GM21515 (cell line): ENCODE measurements at regions not wholly inside any gene's neighbourhood (a gene's known extent, or its start where the extent isn't known, plus 50 kb on each side); places are given as distances from the start of the nearest gene placed in this dataset.
"Not testable (repeated sequence)": the region's sequence is repeated elsewhere in the genome, so short reads cannot be mapped to it uniquely, and the experiment has no call there.

Experiments used
- ATAC-seq: cut with Tn5 transposase; IDR thresholded peaks from one replicate; pipeline ENCODE4 v1.9.1; 2021; ENCODE audit not compliant: unreplicated experiment

DNA sequence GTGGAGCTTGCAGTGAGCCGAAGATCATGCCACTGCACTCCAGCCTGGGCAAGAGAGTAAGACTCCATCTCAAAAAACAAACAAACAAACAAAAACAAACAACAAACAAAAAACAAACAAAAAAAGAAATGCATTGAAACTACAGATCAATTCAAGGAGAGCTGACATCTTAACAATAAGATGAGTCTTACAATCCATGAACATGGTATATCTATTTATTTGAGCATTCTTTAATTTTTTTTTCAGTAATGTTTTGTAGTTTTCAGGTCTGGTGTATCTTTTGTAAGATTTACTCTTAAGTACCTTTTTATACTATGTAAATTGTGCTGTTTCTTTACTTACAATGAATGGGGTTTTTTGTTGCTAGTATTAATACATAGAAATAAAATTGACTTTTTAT, 140.1 kb upstream of the DAPK1 start:
- no peak for ATAC-seq

GRCh38 chr9:87359264-87359663, 138.4 kb upstream of the DAPK1 start:
- ATAC-seq: no peak

- no peak for ATAC-seq
Measured at GRCh38 chr9:87359958-87360601, 137.6 kb upstream of the DAPK1 start.

DNA sequence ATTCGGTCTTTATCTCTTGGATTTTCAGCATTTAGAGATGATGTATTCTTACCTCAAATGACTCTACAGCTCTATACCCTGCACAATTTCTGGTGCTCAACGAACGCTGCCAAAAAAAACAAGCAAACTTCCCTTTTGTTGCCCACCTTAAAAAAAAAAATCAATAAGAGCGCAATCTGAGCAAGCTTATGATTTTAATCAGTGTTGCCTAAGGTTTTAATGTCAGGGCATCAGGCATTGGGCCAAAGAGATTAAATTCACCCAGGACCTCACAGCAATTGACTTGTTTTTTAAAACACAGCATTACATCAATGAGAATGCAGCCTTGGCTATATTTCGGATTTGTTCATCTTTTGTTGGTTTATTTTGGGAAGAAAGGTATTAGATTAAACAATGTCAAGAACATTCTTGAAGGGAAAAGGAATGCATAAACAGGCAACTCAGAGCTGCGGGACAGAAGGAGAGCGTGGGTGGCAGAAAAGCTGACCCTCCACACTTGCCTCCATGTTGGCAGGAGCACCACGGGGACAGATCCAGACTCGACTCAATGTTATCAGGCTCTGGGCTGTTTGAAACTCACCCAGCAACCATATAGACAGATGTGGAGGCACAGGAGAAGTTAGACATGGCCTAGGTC, 127.5 kb upstream of the DAPK1 start:
- no peak for ATAC-seq

DNA sequence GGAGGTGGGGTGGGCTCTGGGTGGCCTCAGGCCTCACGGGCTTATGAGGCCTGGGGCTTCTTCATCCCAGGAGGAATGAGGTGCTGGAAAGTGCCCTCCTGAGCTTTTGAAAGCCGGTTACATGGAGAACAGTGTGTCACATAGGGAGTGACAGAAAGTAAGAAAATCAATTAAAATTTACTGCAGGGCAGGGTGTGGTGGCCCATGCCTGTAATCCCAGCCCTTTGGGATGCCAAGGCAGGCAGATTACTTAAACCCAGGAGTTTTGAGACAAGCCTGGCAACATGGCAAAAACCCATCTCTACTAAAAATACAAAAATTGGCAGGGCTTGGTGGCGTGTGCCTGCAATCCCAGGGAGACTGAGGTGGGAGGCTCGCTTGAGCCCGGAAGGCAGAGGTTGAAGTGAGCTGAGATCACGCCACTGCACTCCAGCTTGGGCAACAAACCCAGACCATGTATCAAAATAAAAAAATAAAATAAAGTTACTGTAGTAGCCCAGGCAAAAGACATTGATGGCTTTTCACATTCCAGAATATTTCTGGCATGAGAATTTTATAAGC, 125.8 kb upstream of the DAPK1 start:
- no peak for ATAC-seq

DNA sequence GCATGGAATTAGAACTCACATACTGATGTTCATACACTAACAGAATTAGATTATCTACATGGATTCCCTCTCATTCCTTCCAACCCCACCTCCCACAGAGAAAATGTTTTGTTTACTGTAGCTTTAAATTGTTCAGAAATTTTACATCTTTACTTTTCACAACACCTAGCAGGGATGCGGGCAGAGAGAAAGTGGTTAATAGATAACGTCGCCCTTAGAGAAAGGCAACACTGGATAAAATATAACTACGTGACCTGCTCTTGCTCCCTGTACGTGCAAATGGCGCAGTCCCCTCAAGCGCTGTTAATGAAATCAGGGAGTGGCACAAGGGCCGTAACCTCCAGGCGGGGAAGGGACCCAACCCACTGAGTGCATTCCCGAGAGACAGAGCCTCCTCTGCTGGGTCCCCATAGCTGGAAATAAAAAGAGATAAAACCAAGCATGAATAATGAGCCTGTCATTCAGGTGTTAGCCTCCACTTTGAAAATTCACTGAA, 125.3 kb upstream of the DAPK1 start:
- ATAC-seq: no peak

DNA sequence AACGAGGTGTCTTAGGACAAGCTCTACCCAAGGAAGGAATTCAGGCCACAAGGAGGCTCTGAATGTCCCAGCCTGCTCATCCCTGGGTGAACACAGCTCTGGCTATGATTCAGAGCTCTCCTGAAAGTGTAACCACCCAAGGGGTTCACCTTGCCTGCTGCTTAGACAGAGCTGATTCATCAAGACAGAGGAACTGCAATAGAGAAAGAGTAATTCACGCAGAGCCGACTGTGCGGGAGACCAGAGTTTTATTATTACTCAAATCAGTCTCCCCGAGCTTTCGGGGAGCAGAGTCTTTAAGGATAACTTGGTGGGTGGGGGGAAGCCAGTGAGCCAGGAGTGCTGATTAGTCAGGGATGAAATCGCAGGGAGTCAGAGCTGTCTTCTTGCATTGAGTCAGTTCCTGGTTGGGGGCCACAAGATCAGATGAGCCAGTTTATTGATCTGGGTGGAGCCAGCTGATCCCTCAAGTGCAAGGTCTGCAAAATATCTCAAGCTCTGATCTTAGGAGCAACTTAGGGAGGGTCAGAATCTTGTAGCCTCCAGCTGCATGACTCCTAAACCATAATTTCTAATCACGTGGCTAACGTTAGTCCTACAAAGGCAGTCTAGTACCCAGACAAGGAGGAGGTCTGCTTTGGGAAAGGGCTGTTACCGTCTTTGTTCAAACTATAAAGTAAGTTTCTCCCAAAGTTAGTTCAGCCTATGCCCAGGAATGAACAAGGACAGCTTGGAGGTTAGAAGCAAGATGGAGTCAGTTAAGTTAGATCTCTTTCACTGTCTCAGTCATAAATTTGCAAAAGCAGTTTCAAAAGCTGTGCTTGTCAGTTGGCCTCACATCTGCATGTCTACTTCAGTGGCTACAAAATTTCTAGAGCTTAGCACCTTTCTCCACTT, 123.4 kb upstream of the DAPK1 start:
- ATAC-seq: not testable (repeated sequence)

DNA sequence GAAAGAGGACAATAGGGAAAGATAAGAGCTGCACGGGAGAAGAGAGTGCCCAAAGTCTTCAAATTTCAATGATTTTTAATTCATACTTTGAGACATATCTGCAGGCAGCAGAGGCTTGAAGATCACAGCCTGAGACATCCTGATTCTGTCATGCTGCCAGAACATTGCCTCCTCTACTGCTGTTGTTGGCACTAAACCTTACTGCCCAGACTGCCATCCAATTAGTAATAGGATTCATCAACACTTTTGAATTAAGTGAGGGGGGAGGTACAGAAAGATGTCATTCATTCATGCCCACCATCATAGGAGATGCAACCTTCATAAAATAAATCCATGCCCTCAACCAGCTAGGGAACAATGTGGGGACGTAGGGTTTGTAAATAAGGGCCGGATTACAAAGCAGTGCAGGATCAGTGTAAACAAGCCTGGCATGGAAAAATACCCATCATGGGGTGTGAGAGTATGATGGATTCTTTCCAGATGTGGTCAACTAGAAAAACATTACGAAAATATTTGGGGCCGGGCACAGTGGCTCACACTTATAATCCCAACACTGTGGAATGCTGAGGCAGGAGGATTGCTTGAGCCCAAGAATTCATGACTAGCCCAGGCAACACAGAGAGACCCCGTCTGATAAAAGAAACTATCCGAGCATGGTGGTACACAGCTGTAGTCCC, 122.1 kb upstream of the DAPK1 start:
- ATAC-seq: no peak

DNA sequence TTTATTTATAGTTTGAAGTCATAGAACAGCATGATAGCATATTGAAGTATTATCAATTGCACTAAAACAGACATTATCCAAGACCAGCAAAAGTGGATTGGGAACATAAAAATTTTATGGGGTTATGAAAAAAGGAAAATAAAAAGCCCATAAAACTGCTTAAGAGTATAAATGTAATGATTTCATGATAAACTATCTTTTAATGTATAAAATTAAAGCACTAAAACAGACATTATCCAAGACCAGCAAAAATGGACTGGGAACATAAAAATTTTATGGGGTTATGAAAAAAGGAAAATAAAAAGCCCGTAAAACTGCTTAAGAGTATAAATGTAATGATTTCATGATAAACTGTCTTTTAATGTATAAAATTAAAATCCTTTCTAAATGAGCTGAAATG, 119.0 kb upstream of the DAPK1 start:
- no peak for ATAC-seq

GRCh38 chr9:87379300-87379699, 118.4 kb upstream of the DAPK1 start:
- ATAC-seq: no peak

DNA sequence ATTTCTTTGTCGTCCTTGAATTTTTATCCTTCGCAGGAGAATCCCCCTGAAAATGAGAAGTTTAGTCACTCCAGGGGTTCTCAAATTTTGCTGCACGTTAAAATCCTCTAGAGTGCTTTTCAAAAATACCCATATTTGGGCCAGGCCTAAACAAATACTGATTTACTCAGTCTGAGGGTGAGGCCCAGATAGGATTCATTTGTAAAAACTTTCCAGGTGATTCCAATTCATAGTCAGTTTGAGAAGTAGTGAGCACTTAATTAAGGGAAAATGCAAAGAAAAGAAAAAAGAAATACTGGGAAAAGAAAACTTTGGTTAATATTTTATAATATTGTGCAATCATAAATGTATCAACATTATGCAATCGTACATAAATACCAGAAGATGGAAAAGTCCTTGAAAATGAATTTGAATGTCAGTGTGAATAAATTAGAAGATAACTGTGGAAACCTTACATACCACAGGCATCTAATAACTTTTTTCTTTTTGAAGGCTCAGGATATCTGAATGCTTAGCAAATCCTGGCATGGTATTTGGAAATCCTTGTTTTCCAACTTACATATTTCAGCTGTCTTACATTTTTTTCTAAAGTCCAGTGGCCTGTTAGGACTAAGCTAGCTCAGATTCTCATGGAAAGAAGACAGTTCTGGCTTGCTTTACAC, 116.5 kb upstream of the DAPK1 start:
- ATAC-seq: no peak

DNA sequence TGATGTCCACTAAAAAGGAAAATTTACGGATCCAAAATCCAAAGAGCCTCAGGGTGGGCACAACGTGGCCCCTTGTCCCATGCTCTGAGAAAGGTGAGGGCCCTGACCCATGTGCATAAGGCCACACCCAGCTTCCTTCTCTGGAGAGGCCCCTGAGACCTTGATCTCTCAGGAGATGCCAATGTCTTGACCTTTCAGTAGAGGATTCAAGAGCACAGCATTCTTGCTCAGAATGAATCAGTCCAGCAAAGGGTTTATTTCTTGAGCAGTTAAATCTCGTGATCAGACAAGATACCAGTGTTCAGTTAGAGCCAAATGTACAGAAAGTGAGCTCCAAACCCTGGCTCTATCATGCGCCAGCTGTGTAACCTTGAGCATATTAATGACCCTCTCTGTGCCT, 115.9 kb upstream of the DAPK1 start:
- no peak for ATAC-seq

DNA sequence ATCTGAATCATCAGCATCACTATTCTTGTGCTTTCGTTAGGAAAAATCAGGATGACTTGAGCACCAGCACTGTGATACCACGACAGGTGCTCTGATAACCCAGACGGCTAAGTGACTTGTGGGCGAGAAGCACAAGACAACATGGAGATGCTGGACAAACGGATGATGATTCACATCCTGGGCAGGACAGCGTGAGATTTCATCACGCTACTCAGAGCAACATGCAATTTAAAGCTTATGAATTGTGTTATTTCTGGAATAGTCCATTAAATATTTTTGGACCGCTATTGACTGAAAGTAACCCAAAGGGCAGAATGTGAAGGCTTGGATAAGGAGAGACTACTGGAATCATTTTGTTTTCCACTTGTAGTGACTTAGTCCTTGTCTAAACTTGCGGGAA, 114.8 kb upstream of the DAPK1 start:
- ATAC-seq: no peak

DNA sequence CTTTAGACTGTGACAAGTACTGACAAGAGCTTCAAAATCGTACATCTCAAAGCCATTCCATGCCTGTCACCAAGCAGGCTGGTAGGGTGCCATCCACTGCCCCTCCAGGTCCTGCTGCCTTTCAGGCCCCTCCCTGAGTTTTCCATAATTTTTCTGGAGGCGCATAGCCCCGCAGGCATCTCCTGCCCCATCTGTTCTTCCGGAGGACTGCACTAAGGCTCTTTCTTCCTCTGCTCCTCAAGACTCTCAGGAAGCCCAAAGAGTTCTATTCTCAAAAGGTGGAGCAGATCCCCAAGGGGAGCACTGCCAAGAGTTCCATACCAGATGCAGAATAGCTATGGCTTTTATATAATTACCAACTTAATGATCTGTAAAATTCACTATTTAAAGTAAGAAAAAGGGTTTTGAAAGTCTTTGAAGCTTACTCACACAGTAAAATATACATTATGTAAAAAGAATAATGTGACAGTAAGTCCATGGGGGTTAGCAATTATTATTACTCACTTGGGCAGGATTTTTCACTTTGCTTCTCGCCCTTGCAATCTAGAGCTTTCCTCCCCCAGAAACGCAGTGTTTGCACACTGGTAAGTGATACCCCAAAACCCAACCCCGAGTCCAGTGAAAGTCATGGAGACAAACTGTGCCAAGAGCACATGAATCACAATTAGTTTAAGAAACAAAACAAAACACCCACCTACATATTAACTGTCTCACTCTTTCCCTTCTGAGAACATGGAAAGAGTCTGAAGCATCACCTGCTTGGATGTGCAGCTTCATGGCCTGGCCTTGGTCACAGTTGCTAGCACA, 114.1 kb upstream of the DAPK1 start:
- ATAC-seq: no peak

DNA sequence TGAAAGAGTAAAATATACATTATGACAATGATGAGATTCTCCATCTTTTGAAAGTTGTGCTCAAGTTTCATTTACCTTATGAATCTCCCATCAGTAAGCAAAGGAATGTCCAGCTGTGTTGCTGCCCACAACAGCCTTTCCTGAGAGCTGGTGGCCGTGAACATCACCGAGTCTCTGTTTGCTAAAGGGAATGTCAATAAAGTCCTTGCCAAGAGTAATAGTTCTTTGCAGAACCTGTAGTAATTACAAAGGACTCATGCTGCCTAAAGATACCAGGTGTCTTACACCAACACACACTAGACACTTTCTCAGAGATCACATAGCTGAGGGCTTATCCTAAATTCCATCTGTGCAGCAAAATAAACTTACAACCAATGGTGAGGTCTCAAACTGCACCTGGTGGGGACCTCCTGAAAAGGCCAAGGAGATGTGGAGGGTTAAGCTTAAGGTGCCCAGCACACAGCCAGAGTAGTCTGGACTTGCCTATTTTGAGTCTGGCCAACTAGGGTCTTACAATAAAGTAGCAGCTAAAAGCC, 111.1 kb upstream of the DAPK1 start:
- no peak for ATAC-seq

- ATAC-seq: no peak
Measured at GRCh38 chr9:87387351-87388011, 110.2 kb upstream of the DAPK1 start.

DNA sequence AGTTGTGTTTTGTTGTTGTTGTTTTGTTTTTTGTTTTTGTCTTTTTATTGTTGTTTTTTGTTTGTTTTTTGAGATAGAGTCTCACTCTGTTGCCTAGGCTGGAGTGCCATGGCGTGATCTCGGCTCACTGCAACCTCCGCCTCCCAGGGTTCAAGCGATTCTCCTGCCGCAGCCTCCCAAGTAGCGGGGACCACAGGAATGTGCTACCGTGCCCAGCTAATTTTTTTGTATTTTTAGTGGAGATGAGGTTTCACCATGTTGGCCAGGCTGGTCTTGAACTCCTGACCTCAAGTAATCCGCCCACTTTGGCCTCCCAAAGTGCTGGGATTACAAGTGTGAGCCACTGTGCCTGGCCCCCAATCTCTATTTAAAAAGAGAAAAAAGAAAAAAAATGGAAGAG, 109.0 kb upstream of the DAPK1 start:
- ATAC-seq: not testable (repeated sequence)

- ATAC-seq: no peak
Measured at GRCh38 chr9:87389936-87390335, 107.7 kb upstream of the DAPK1 start.

GRCh38 chr9:87390361-87390760, 107.3 kb upstream of the DAPK1 start:
- ATAC-seq: no peak
